ENCODE measurements at regions not wholly inside any gene's neighbourhood (a gene's known extent, or its start where the extent isn't known, plus 50 kb on each side); places are given as distances from the start of the nearest gene placed in this dataset.
A peak's percentile ranks its signal among the peaks of the same experiment; 100 is the strongest.

DNA sequence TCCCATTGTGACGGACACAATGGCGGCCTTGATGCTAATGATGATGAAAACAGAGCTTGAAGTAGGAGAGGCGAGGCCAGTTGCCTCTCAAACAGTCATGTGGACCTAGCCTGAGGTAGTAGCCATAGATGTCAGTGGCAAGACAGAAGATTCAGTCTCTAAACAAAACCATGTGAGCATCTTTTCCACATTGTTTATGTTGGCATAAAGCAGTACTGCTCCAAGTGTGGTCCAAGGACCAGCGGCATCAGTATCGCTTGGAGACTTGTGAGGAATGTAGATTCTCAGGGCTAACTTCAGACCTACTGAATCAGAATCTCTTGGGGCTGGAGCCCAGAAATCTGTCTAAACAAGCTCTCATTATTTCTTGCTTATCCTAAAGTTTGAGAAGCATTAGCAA is 312.8 kb upstream of the JAG1 start:
- DNase-seq (ENCODE audit: low spot score), result no peak
- FAIRE-seq, result no peak

DNA sequence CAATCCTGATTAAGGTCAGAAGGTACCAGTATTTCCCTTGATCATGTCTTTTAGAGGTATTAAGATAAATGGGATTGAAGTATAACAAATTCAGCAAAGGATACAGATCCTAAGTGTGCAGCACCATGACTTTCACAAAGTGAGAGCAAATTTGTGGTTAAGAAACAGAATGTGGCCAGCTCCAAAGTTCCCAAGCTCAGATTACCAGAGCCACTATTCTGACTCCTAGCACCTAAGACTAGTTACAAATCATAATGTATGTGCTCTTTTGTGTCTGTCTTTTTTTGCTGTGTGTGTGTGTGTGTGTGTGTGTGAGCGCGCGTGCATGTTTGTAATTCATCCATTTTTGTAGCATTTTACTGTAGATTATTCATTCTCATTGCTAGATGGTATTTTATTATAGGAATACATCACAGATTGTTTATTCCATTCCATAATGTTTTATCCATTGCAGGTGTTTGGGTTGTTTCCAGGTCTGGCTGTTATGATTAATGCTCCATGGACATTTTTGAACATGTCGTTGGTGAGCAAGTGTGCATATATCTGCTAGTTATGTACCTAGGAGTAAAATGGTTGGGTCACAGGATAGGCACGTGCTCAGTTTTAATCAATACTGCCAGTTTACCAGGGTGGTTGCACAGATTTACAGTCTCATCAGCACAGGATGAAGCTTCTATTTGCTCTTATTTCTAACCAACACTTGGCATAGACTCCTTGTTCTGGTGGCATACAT is 314.0 kb upstream of the JAG1 start:
- FAIRE-seq (no peak), DNase-seq (ENCODE audit: low spot score) (no peak)

DNA sequence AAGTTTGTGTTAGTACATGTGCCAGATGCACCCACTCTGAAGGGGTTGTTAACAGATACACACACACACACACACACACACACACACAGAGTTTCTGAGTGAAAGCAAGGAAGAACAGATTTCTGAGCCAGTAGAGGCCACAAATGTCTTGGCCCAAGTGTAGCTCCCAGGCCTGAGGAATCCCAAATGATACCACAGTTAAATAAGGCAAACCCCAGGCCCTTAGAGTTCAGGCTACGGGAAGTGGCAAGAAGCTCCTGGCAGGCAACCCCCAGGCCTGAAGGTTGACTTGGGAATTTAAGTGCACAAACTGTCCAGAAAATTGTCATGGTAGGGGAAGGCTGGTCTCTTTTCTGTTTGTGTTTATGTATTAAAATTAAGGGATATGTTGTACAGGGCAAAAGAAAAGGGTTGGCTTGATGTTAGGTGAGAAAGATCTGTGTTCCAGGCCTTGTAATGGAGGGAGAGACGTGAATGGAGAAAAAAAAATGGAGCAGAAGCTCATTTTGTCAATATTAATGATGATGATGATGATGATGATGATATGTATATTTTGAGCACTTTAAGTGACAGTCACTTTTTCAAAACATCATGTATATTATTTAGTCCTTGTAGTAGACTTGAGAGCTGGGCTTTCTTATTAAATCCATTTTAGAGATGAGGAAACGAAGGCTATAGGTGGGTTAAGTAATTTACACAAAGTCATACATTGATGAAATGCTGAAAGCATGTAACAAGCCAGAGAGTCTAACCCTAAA is 317.0 kb upstream of the JAG1 start:
- DNase-seq (ENCODE audit: low spot score), result no peak
- FAIRE-seq, result no peak

DNA sequence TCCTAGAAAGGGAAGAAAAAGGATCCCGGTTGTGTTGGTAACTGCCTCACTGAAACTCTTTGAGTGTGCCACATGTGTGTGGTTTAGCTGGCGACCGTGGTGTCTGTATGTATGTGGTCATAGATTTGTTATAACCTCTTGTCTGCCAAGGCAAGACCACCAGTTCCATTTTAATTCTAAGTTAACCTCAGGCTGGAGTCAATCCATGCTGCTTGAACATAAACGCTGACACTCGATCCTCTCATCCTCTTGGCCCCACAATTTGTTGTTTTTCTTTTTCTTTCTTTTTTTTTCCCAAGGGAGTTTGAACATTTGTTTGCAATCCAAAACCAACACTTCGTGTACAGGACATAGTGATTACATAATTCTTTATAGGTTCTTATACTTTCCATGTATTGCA is 318.9 kb upstream of the JAG1 start:
- DNase-seq (ENCODE audit: low spot score) (no peak), FAIRE-seq (no peak)

DNA sequence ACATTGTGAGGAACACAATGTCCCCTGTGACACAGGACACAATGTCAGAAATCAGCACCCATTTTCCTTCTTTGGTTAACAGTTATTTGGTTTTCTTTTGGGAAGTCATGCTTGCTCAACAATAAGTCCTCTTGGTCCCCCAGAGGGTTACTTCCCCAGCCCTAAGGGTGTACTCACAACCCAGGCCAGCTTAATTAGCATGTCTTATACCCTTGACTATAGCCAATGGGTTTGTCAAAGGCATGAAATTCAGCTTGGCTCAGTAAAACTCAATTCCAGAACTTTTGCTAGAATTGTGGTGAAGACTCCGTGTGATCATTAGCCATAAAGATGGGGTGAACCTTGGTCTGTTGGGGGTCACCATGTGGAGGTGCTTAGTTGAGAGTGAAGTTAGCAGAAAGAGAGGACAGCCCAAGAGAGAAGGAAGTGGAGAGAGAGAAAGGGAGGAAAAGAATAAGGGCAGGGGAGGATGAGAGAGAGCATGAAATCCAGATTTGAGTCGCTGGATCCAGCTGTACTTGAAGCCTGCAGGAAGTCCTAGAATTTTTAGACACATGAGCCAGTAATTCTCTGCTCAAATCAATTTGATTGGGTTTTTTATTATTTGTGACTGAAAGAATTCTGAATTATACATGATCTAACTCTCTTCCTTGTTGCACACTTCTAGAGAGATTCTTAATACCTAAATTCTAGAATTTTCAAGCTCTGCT is 321.3 kb upstream of the JAG1 start:
- DNase-seq (ENCODE audit: low spot score) (no peak), FAIRE-seq (no peak)

- DNase-seq (ENCODE audit: low spot score) (no peak), FAIRE-seq (no peak)
These were observed 324.7 kb upstream of the JAG1 start for GRCh38 chr20:10998476-10998875.

DNA sequence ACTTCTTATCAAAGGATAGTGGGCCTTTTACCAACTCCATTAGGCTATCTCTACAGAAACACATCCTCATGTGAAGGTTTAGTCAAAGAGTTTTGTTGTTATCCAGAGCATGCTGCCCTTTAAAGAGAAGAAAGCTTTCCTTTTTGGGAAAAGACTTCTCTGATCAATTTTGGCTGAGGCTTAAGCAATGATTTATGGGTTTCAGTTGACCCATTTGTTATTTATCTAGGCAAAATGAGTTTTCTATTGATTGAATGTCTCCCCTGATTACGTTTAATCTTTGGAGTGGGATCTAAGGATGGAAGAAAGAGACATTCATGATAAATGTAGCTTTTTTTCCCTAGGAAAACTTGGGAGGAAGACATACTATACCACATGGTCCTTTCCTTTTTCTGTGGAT is 326.6 kb upstream of the JAG1 start:
- DNase-seq (ENCODE audit: low spot score) (no peak), FAIRE-seq (no peak)

- FAIRE-seq (no peak), DNase-seq (ENCODE audit: low spot score) (no peak)
These were observed 327.5 kb upstream of the JAG1 start for GRCh38 chr20:11001302-11001701.

DNA sequence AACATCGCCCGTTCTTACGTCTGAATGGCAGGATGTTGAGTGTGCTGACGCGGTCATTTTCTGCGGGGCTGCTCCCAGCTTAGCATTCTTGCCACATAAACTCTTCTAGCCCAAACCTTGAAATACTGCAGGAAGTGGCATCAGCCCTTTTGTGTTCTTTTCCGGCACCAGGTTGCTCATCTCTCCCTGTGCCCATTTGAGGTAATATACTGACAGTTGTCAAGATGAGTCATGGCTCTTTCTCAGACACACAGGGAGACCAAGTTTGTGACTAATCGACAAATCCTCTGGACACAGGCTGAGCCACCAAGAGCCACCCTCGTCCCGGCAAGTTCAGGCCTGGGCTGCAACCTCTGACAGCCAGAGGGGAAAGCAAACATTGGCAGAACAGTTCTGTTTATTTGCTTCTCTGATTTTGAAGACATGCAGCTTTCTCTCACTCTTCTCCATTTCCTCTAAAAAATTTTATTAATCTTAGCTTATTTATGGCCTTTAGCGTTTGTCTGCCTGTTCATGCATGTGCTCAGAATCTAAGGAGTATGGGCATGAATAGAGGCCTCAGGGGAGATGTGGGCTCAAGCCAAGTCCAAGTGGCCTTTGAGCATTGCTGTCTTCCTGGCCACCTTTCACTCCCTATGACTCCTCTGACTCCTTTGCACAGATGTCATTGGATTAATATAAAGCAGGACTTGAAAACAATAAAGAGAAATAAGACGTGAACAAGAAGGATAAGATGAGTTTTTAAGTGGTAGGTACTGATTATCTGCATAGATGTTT is 328.2 kb upstream of the JAG1 start:
- FAIRE-seq (peak; percentile 96), DNase-seq (ENCODE audit: low spot score) (peak; percentile 98)

DNA sequence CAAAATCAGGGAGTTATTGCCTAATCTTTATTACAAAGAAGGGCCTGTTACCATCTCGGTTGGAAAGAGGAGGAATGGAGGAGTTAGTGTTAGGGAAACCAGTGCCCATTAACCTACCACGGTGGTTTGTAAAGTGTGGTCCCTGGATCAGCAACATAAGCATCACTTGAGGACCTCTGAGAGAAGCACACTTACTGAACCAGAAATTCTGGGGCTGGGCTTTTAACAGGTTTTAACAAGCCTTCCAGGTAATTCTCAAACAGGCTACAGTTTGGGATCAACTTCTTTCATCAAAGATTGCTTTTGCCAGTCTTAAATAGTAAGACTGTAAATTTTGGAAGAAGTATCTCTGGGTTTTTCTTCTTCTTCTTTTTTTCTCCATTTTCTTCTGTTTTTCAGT is 329.5 kb upstream of the JAG1 start:
- FAIRE-seq, result no peak
- no peak for DNase-seq (ENCODE audit: low spot score)

GRCh38 chr20:11008444-11009033 is 334.7 kb upstream of the JAG1 start:
- FAIRE-seq, result no peak
- no peak for DNase-seq (ENCODE audit: low spot score)

GRCh38 chr20:11011653-11012052 is 337.9 kb upstream of the JAG1 start:
- FAIRE-seq, result no peak
- DNase-seq (ENCODE audit: low spot score), result no peak

- DNase-seq (ENCODE audit: low spot score), result no peak
- FAIRE-seq, result no peak
These were observed 339.2 kb upstream of the JAG1 start for GRCh38 chr20:11012975-11013374.

DNA sequence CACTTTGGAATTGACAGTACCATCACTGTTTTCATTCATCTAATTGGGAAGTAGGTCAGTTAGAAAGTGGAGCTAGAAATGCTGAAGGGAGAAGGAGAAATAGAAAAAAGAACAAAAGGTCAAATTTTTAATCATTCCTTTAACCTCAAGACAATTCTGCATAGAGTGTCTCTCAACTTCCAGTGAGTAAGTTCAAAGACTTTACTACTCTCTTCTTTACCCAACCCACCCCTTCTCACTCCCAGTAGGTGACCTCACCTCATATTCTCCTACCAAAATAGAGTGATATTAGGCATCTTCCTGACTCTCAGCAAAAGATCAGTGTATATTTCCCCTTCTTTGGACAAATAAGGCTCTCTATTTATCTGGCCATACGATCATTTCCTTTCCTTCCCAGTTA is 340.0 kb upstream of the JAG1 start:
- FAIRE-seq, result no peak
- no peak for DNase-seq (ENCODE audit: low spot score)

GRCh38 chr20:11015440-11015839 is 341.6 kb upstream of the JAG1 start:
- no peak for DNase-seq (ENCODE audit: low spot score)
- FAIRE-seq, result no peak

DNA sequence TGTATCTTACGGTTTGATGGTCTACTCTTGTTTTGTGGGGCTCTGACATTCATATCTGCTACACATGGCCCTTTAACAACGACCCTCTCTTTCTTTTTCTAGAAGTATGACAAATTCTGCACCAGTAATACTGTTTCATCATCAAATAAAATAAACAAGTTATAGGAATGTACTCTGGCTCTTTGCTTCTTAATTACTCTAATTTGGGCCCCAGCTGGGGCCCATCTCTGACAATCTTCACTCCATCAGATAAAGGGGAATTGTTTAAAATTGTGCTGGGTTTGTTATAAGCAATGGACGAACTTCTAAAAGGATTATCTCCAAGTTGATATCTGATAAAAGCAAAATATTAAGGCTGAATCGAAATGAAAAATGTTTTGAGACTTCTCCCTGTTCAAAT is 343.6 kb upstream of the JAG1 start:
- FAIRE-seq (no peak), DNase-seq (ENCODE audit: low spot score) (no peak)

DNA sequence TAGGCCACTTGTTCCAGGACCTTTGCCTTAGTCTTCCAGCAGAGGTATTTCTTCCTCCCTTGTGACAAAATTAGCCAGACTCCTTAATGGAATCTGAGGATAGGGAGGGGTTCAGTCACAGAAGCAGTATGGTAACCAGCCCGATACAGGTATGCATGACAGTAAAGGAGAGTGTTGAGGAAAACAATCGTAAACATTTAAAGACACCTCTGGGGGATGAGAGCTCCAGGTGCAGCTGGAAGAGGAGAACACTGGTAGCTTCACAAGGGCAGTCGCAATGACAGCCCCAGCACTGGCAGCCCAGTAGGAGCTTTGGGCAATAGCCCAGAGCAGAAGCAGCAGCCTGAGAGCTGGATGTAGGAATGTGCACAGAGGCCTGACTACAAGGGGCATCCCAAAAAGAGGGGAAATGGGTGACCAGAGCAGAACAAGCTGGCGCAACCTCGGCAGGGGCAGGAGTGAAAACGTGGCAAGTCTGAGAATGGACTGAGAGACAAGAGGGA is 344.9 kb upstream of the JAG1 start:
- FAIRE-seq (no peak), DNase-seq (ENCODE audit: low spot score) (no peak)

DNA sequence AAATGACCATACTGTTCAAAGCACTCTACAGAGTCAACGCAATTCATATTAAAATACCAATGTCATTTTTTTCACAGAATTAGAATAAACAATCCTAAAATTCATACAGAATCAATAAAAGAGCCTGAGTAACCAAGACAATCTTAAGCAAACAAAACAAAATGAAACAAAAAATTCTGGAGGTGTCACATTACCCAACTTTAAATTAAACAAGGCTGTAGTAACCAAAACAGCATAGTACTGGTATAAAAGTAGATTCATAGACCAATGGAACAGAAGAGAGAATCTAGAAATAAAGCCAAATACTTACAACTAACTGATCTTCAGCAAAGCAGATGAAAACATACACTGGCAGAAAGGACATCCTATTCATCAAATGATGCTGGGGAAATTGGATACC is 346.9 kb upstream of the JAG1 start:
- DNase-seq (ENCODE audit: low spot score) (no peak), FAIRE-seq (no peak)

- no peak for DNase-seq (ENCODE audit: low spot score)
- FAIRE-seq, result no peak
These were observed 353.4 kb upstream of the JAG1 start for GRCh38 chr20:11027224-11027623.

DNA sequence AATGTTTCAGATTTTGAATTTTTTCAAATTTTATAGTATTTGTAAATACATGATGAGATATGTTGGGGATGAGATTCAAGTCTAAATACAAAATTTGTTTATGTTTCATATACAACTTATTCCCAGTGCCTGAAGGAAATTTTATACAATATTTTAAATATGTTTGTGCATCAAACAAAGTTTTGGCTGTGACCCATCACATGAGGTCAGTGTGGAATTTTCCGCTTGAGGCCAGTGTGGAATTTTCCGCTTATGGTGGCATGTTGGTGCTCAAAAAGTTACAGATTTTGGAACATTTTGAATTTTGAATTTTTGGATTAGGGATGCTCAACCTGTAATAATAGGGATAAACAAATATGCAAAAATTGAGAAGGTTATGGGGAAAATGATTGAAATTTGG is 356.6 kb upstream of the JAG1 start:
- FAIRE-seq (no peak), DNase-seq (ENCODE audit: low spot score) (no peak)

DNA sequence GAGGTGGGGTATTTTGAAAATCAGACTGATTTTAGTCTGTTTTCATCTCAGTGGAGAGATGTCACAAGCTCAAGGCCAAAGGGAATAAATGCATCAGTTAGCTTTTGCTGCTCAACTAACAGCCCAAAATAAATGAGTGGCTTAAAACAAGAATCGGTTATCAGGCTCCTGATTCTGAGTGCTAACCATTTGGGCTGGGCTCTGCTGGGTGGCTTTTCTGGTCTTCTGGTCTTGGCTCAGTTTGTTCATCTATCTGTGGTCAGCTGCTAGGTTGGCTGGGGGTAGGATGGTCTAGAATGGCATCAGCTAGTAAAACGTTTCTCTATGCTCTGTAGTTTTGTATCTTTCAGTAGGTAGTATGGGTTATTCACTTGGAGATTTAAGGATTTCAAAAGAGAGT is 357.5 kb upstream of the JAG1 start:
- DNase-seq (ENCODE audit: low spot score) (no peak), FAIRE-seq (no peak)

All from RCC 7860 (cell line).